Osteocyte (in vitro differentiated cells): ENCODE measurements at regions not wholly inside any gene's neighbourhood (a gene's known extent, or its start where the extent isn't known, plus 50 kb on each side); places are given as distances from the start of the nearest gene placed in this dataset.

Experiments
- DNase-seq: peaks from one replicate; pipeline ENCODE4 v3.0.0; 2021; ENCODE audit warnings: mixed read lengths; ENCODE audit not compliant: unreplicated experiment; ENCODE audit errors: extremely low spot score
- H3K27ac Mint-ChIP-seq: one replicate; pipeline ENCODE4 v1.8.0; 2021; ENCODE audit warnings: mild to moderate bottlenecking, mixed read lengths; ENCODE audit not compliant: unreplicated experiment
- H3K27me3 Mint-ChIP-seq: one replicate; pipeline ENCODE4 v1.8.0; 2021; ENCODE audit warnings: mixed read lengths; ENCODE audit not compliant: unreplicated experiment
- H3K36me3 Mint-ChIP-seq: one replicate; pipeline ENCODE4 v1.8.0; 2021; ENCODE audit warnings: mixed read lengths; ENCODE audit not compliant: unreplicated experiment
- H3K4me1 Mint-ChIP-seq: one replicate; pipeline ENCODE4 v1.8.0; 2021; ENCODE audit warnings: mixed read lengths; ENCODE audit not compliant: unreplicated experiment
- H3K4me3 Mint-ChIP-seq: one replicate; pipeline ENCODE4 v1.8.0; 2021; ENCODE audit warnings: mild to moderate bottlenecking, moderate library complexity, mixed read lengths; ENCODE audit not compliant: unreplicated experiment
- H3K9me3 Mint-ChIP-seq: one replicate; pipeline ENCODE4 v1.8.0; 2021; ENCODE audit warnings: mixed read lengths; ENCODE audit not compliant: unreplicated experiment
- TF ChIP-seq, protein P1 (sequence below): fragments of 200-600 bp; sonication (generic); IDR thresholded peaks from 2 replicates; pipeline ENCODE4 v1.5.0; 2021; ENCODE audit warnings: antibody characterized with exemption, mild to moderate bottlenecking, moderate library complexity

DNA sequence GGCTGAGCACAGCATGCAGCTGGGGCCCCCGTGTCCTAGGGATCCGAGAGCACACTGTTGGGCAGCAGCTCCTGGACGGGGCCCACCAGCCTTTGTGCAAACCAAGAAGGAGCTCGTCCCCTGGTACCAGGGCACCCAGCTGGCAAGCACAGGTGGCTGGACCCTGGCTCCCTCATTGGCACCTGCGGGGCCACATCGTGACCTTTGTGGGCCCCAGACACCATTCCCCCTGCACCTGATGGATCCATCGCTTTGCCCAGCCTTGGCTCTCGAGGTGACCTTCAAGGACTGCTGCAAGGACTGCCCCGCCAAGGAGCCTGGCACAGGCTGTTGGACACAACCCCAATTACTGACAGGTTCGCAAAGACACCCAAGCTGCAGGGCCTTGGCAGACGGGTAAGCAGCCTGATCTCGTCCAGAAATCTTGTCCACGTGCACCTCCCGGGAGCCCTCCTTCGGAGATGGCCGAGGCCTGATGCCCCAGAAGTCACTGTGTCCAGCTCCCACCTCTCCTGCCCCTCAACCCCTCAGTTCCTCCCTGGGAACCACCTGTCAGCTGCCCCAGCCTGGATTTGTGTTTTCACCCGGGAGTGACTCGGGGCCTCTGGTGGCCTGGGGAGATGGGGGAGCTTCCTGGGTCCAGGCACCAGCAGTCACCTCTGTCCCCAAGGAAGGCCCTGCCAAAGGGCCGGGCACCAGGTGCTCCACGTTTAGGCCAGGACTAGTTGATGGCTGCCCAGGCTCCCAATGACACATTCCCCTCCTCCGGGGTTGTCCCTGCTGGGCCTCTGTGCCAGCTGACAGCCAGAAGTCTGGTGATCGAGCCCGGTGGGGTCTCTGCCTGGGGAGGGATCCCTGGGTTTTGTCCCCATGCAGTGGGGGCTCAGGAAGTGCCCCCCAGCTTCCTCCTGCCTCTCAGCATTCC lies 137.1 kb upstream of the PPP1R26 start:
- Mint-ChIP-seq H3K27ac (no peak overlapping the region), H3K27me3 (peaks cover 15% of the 10 kb centered on the region), H3K36me3 (no peaks in the 10 kb centered on the region), H3K4me1 (peaks cover 4% of the 10 kb centered on the region), H3K9me3 (no peaks in the 10 kb centered on the region), H3K4me3 (no peak overlapping the region)
- TF ChIP-seq, protein P1, sequence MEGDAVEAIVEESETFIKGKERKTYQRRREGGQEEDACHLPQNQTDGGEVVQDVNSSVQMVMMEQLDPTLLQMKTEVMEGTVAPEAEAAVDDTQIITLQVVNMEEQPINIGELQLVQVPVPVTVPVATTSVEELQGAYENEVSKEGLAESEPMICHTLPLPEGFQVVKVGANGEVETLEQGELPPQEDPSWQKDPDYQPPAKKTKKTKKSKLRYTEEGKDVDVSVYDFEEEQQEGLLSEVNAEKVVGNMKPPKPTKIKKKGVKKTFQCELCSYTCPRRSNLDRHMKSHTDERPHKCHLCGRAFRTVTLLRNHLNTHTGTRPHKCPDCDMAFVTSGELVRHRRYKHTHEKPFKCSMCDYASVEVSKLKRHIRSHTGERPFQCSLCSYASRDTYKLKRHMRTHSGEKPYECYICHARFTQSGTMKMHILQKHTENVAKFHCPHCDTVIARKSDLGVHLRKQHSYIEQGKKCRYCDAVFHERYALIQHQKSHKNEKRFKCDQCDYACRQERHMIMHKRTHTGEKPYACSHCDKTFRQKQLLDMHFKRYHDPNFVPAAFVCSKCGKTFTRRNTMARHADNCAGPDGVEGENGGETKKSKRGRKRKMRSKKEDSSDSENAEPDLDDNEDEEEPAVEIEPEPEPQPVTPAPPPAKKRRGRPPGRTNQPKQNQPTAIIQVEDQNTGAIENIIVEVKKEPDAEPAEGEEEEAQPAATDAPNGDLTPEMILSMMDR, result no peak
- no peak for DNase-seq

DNA sequence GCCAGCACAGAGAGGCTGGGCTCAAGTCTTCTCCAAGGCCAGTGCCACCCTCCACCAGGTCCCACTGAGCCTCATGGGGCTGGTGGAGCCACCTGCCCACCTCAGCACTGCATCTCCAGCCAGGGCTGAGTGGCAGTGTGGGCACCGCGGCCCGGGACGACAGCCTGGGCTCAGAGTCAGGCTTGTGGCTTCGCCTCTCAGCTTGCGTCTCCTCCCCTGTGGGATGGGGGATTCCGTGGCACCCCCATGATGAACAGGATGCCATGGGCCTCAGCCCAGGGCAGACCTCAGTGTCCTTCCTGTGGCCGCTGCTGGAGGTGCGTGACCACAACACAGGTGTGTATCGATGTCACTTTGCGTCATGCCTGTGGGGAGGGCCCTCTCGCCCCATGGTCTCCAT lies 136.4 kb upstream of the PPP1R26 start:
- TF ChIP-seq, protein P1, result no peak
- peaks cover 4% of the 10 kb centered on the region for H3K4me1 Mint-ChIP-seq
- H3K27ac Mint-ChIP-seq, result no peak overlapping the region
- no peak for DNase-seq
- H3K36me3 Mint-ChIP-seq, result no peaks in the 10 kb centered on the region
- H3K27me3 Mint-ChIP-seq, result peaks cover 15% of the 10 kb centered on the region
- H3K9me3 Mint-ChIP-seq, result no peaks in the 10 kb centered on the region
- H3K4me3 Mint-ChIP-seq, result no peak overlapping the region

DNA sequence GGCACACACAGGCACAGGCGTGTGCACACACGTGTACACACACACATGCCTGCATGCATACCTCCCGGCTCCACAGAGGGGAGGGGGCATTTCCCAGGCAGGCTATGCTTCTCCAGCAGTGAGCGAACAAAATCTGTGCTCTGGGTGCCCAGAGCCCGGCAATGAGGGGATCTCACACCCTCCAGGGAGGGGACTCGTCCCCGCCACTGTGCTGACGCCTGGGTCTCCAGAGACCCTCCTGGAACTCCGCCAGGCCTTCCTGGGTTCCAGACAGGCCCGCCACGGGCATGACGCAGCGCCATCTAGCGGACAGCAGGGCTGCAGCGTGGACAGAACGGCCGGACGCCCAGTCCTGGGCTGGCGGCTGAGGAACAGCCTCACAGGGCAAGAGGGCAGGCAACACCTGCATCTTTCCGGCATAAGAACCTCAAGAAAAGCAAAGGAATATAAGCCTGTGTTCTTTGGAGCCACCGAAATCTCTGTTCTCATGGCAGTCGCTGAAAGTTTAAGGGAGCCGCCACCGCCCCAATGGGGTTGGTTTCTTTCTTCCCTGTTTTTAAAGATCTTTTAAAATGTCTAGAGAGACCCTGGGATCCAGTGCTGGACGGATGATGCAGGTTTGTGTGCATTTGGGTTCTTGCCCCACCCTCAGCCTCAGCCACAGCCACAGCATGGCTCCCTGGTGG lies 135.6 kb upstream of the PPP1R26 start:
- Mint-ChIP-seq H3K4me1 (peaks cover 4% of the 10 kb centered on the region), H3K27me3 (peaks cover 15% of the 10 kb centered on the region), H3K4me3 (no peak overlapping the region), H3K27ac (no peak overlapping the region), H3K36me3 (no peaks in the 10 kb centered on the region), H3K9me3 (no peaks in the 10 kb centered on the region)
- TF ChIP-seq, protein P1, result peak; percentile 88
- no peak for DNase-seq

GRCh38 chr9:135344523-135344901 lies 135.1 kb upstream of the PPP1R26 start:
- H3K36me3 Mint-ChIP-seq, result no peaks in the 10 kb centered on the region
- TF ChIP-seq, protein P1, result no peak
- H3K27ac Mint-ChIP-seq, result no peak overlapping the region
- no peaks in the 10 kb centered on the region for H3K9me3 Mint-ChIP-seq
- no peak for DNase-seq
- peaks cover 4% of the 10 kb centered on the region for H3K4me1 Mint-ChIP-seq
- H3K27me3 Mint-ChIP-seq, result peaks cover 15% of the 10 kb centered on the region
- no peak overlapping the region for H3K4me3 Mint-ChIP-seq

DNA sequence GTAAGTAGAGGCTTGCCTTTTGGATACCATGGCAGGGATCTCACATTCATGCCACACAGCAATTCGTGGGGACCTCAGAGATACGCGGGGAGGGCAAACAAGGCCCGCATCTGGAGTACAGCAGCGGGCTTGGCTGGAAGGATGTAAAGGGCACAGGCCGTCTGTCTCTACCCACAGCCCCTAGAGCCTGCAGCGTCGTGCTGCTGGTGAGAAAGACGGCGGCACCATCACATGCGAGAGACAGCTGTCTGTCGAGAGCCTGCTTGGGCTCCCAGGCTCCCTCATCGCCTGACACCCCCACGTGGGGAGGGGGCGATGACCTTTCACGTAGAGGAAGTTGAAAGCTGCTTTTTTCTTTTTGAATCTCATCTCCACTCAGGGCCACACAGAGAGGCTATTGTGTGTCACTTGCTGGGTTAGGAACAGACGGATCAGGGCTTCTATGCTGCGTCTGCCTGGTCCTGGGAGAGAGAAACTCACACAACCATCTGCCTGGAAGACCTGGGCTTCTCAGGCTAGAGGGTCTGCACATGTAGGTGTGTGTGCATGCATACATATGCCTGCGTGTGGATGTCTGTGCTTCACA lies 134.6 kb upstream of the PPP1R26 start:
- H3K27ac Mint-ChIP-seq, result no peak overlapping the region
- H3K36me3 Mint-ChIP-seq, result no peaks in the 10 kb centered on the region
- H3K27me3 Mint-ChIP-seq, result peaks cover 14% of the 10 kb centered on the region
- H3K9me3 Mint-ChIP-seq, result no peaks in the 10 kb centered on the region
- H3K4me1 Mint-ChIP-seq, result peaks cover 3% of the 10 kb centered on the region
- TF ChIP-seq, protein P1, result no peak
- no peak for DNase-seq
- no peak overlapping the region for H3K4me3 Mint-ChIP-seq
